ENCODE measurements at regions not wholly inside any gene's neighbourhood (a gene's known extent, or its start where the extent isn't known, plus 50 kb on each side); places are given as distances from the start of the nearest gene placed in this dataset.

GRCh38 chr10:62454687-62455397, 80.7 kb downstream of the ZNF365 start:
- H3K4me1 ChIP-seq (ENCODE audit: control insufficient read depth, extremely low read depth, insufficient read depth, low read length), result no peaks in the 10 kb centered on the region
- H3K9ac ChIP-seq (replicated peaks; ENCODE audit: extremely low read depth, insufficient read depth, low read length), result no peak overlapping the region
- H3K9me3 ChIP-seq (replicated peaks; ENCODE audit: control insufficient read depth, insufficient read depth, low read length), result no peaks in the 10 kb centered on the region
- no peak overlapping the region for H3K27ac ChIP-seq (ENCODE audit: insufficient read depth, low read depth, low read length)
- peak overlapping the region; percentile 21 for H2AFZ ChIP-seq (ENCODE audit: low read depth, low read length)
- dilution Hi-C loops (cut with MboI; ENCODE audit: extremely low pct_ligation_motif_present, low sequenced_read_pairs), result no loop called here
- H3K4me2 ChIP-seq (ENCODE audit: insufficient read depth, low read length), result no peak overlapping the region
- POLR2A ChIA-PET, result no interaction called here
- DNase-seq (ENCODE audit: low read depth, low spot score) (no peak), FAIRE-seq (no peak)
- no peaks in the 10 kb centered on the region for H4K20me1 ChIP-seq (replicated peaks; ENCODE audit: control insufficient read depth, extremely low read depth, insufficient read depth, low read length)
- no peaks in the 10 kb centered on the region for H3K27me3 ChIP-seq (ENCODE audit: control insufficient read depth in 2 of 2, insufficient read depth in 2 of 2, low read length in 2 of 2)
- no peaks in the 10 kb centered on the region for H3K36me3 ChIP-seq (ENCODE audit: control insufficient read depth in 2 of 2, extremely low read depth in 1 of 2, insufficient read depth in 2 of 2, low read length in 2 of 2)
- H3K9me1 ChIP-seq (replicated peaks; ENCODE audit: control insufficient read depth, extremely low read depth, insufficient read depth, low read length), result no peaks in the 10 kb centered on the region
- BruUV-seq (replicated peaks), result no TSS peak
- H3K4me3 ChIP-seq (replicated peaks in 1 of 3; ENCODE audit: insufficient read depth in 1 of 3, low read depth in 1 of 3, low read length in 3 of 3), result no peak overlapping the region
- intact Hi-C loops (cut with micrococcal nuclease), result no loop called here
- CTCF ChIA-PET, result interaction anchor here (1.2 kb wide), 1 partner anchor 32 kb away, joined by 3 read pairs; no protein-coding TSS in a partner anchor
- no peak for TF ChIP-seq EZH2 (IDR thresholded peaks at IDR 0.05; ENCODE audit: borderline replicate concordance, low read depth, low read length, severe bottlenecking)
- no peak for TF ChIP-seq POLR2A (IDR thresholded peaks at IDR 0.05; ENCODE audit: low read depth, low read length)
- H3K79me2 ChIP-seq (ENCODE audit: control insufficient read depth, insufficient read depth, low read length), result no peaks in the 10 kb centered on the region

GRCh38 chr10:62456611-62457101, 82.5 kb downstream of the ZNF365 start:
- H3K79me2 ChIP-seq (ENCODE audit: control insufficient read depth, insufficient read depth, low read length), result no peaks in the 10 kb centered on the region
- TF ChIP-seq POLR2A (IDR thresholded peaks at IDR 0.05; ENCODE audit: low read depth, low read length) (no peak), POLR2AphosphoS5 (IDR thresholded peaks at IDR 0.05; ENCODE audit: insufficient read depth, low read depth, low read length) (no peak), CTCF (IDR thresholded peaks at IDR 0.05; ENCODE audit: extremely low read depth in 1 of 2, insufficient read depth in 1 of 2, low read depth in 1 of 2, low read length in 2 of 2) (no peak), FOS (IDR thresholded peaks at IDR 0.05; ENCODE audit: borderline replicate concordance, insufficient read depth, low read length) (no peak)
- BruUV-seq (replicated peaks), result no TSS peak
- no peaks in the 10 kb centered on the region for H3K9me1 ChIP-seq (replicated peaks; ENCODE audit: control insufficient read depth, extremely low read depth, insufficient read depth, low read length)
- H3K4me2 ChIP-seq (ENCODE audit: insufficient read depth, low read length), result no peak overlapping the region
- H2AFZ ChIP-seq (ENCODE audit: low read depth, low read length), result no peak overlapping the region
- no peaks in the 10 kb centered on the region for H3K36me3 ChIP-seq (ENCODE audit: control insufficient read depth in 2 of 2, extremely low read depth in 1 of 2, insufficient read depth in 2 of 2, low read length in 2 of 2)
- H3K4me3 ChIP-seq (replicated peaks in 1 of 3; ENCODE audit: insufficient read depth in 1 of 3, low read depth in 1 of 3, low read length in 3 of 3), result no peak overlapping the region
- DNase-seq (ENCODE audit: low read depth, low spot score) (no peak), FAIRE-seq (no peak)
- ChIA-PET POLR2A (no interaction called here), CTCF (interaction anchor here (1.0 kb wide), 2 partner anchors 15 to 19 kb away, joined by 3 to 5 read pairs; no protein-coding TSS in a partner anchor)
- no peaks in the 10 kb centered on the region for H3K27me3 ChIP-seq (ENCODE audit: control insufficient read depth in 2 of 2, insufficient read depth in 2 of 2, low read length in 2 of 2)
- dilution Hi-C loops (cut with MboI; ENCODE audit: extremely low pct_ligation_motif_present, low sequenced_read_pairs) (no loop called here), intact Hi-C loops (cut with micrococcal nuclease) (no loop called here)
- H3K27ac ChIP-seq (ENCODE audit: insufficient read depth, low read depth, low read length), result no peak overlapping the region
- H3K9ac ChIP-seq (replicated peaks; ENCODE audit: extremely low read depth, insufficient read depth, low read length), result no peak overlapping the region
- H3K4me1 ChIP-seq (ENCODE audit: control insufficient read depth, extremely low read depth, insufficient read depth, low read length), result no peaks in the 10 kb centered on the region
- H3K9me3 ChIP-seq (replicated peaks; ENCODE audit: control insufficient read depth, insufficient read depth, low read length), result no peaks in the 10 kb centered on the region
- H4K20me1 ChIP-seq (replicated peaks; ENCODE audit: control insufficient read depth, extremely low read depth, insufficient read depth, low read length), result no peaks in the 10 kb centered on the region
